GM18907 (cell line): ENCODE measurements at regions not wholly inside any gene's neighbourhood (a gene's known extent, or its start where the extent isn't known, plus 50 kb on each side); places are given as distances from the start of the nearest gene placed in this dataset.

Experiments
- ATAC-seq: cut with Tn5 transposase; IDR thresholded peaks from one replicate; pipeline ENCODE4 v1.9.1; 2021; ENCODE audit warnings: mild to moderate bottlenecking, moderate library complexity; ENCODE audit not compliant: unreplicated experiment

DNA sequence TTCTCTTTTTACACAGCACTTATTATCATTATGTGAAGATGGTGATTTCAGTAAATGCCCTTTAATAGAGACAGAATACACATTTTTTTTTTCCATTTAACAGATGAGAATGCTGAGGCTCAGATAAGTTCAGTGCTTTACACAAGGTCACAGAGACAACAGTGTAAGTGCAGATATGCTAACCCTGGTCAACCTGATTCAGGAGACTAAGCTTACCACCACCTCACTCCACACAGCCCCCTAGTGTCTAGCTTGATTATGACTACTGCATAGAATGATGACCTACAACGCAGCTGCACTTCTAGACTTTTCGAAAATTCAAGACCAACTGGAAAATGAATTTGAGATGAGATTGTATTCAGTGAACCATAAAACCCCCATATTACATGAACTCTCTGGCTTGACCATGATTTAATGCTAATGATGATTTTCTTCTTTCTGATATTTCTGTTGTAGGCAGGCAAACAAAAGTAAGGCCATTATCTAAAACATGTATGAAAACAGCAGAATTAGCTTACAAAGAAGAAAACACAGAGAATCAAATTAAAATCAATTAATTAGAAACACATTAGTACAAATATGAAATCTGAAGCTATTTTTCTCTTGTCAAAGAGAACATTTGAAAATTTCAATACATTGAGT, 212.1 kb upstream of the PHACTR1 start:
- no peak for ATAC-seq

DNA sequence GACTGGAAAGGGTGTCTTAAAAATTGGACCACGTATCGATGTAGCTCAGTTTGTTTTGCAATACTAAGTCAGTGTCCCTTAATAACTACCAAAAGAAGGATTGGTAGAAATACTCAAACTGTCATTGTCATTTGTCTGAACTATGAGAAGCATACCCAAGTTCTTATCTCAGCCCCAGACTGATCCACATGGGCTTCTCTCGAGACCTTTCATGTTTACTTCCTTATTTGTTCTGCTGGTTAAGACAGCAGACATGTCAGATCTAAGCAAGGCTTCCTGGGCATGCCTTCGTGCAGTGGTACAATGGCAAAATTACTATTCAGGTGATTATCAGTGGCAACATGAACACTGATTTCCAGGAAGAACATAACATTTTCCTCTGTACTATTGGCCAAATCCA, 211.1 kb upstream of the PHACTR1 start:
- no peak for ATAC-seq

GRCh38 chr6:12506159-12506558, 210.4 kb upstream of the PHACTR1 start:
- ATAC-seq, result no peak

GRCh38 chr6:12507636-12508035, 208.9 kb upstream of the PHACTR1 start:
- ATAC-seq, result no peak

- no peak for ATAC-seq
Observed at GRCh38 chr6:12508553-12508952, 208.0 kb upstream of the PHACTR1 start.

GRCh38 chr6:12509060-12509459, 207.5 kb upstream of the PHACTR1 start:
- ATAC-seq, result no peak

DNA sequence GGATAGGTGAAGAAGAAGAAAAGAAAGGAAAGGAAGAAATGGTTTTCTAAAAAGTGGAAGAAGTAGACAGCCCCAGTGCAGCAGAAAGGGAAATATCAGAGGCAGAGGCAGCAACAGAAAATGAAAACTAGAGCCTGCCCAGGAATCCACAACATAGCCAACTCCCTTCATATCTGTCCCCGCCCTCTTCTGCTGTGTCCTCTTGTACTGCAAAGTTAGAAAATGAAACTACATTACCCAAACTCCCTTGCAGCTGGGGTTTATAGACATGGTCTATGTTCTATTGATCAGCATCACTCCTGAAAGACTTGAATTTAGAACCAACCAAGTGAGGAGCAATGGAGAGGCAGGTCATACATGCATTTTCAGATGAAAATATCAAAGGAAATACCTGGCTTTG, 200.5 kb upstream of the PHACTR1 start:
- ATAC-seq, result peak; percentile 65

DNA sequence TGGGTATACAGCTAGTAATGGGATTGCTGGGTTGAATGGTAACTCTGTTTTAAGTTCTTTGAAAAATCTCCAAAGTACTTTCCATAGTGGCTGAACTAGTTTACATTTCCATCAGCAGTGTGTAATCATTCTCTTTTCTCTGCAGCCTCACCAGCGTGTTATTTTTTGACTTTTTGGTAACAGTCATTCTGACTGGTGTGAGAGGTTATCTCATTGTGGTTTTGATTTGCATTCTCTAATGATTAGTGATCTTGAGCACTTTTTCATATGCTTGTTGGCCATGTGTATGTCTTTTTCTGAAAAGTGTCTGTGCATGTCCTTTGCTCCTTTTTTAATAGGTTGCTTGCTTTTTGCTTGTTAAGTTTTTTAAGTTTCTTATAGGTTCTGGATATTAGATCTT, 194.2 kb upstream of the PHACTR1 start:
- ATAC-seq, result no peak

DNA sequence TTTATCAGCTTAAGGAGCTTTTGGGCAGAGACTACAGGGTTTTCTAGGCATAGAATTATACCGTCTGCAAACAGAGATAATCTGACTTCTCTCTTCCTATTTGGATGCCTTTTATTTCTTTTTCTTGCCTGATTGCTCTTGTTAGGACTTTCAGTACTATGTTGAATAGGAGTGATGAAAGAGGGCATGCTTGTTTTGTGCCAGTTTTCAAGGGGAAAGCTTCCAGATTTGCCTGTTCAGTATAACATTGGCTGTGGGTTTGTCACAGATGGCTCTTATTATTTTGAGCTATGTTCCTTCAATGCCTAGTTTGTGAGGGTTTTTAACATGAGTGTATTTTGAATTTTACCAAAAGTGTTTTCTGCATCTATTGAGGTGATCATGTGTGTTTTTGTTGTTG, 192.8 kb upstream of the PHACTR1 start:
- no peak for ATAC-seq

GRCh38 chr6:12525276-12525675, 191.3 kb upstream of the PHACTR1 start:
- no peak for ATAC-seq

- ATAC-seq, result no peak
Observed at GRCh38 chr6:12527339-12527738, 189.2 kb upstream of the PHACTR1 start.

GRCh38 chr6:12528136-12528535, 188.4 kb upstream of the PHACTR1 start:
- ATAC-seq, result no peak

GRCh38 chr6:12528581-12529363, 187.8 kb upstream of the PHACTR1 start:
- ATAC-seq, result no peak

- no peak for ATAC-seq
Observed at GRCh38 chr6:12529364-12530019, 187.1 kb upstream of the PHACTR1 start.

DNA sequence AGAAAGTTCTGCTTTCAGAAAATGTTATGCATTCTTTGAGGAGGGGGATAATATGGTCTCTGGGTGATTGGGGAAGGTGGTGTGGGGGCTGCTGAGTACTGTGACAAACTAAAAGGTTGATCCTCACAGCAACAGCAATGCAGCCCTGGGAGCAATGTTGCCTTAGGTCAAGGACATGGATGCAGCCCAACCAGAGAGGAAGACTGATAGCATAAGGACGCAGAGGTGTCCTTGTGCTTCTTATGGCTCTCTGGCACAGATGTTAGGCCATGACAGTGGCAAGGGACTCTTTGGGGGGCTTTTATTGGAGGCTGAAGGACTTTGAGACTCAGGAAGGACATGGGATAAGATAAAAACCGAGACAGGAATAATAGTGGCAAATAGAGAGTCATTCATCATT, 186.2 kb upstream of the PHACTR1 start:
- no peak for ATAC-seq

DNA sequence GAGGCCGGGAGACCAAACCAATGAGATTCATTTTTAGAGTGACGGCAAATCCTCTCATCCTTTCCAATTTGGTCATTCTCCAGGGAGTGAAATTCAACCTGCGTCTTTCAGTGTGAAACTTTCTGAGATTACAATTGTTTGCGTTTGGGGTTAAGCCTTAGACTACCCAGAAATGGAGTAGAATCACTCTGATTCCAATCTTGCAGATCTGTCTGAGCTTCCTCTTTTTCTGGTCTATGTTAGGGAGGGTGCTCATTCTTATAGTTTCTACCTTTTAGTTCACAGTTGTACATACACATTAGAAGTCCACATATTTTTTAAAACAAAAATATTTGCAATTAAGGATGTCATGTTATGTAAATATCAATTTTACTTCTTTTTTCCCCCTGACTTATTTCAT, 183.0 kb upstream of the PHACTR1 start:
- ATAC-seq, result no peak

DNA sequence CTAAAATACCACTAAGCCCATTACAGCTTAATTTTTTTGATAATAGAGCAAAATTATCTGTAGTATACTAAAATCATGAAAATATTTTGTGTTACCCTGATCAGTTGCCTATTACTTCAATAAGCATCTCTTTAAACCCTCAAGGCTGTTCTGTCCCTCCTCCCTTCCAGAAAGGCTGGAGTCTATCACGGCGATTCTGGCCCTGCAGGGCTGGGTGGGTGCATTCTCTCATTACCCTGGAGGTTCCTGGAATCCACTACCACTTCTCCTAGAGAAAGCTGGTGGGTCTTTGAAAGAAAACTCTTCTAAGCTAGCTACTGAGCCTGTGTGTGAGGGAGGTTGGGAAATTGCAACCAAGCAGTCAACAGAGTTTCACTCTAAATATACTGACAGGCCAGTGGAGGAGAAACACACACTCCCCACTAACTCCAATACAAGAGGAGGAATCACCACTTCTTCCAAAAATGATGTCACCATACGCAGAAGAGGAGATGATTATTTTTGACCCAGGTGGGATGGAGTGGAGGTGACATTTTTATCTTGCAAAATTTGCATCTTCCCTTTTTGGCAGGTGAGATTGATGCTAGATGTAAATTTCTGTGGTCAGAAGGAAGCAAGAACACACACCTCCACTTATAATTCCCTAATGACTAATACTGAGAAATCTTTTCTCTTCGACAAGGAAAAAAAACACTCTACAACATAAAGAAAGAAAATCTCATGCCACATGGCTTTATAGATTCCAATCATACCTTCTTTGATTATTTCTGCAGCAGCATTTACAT, 182.3 kb upstream of the PHACTR1 start:
- no peak for ATAC-seq

GRCh38 chr6:12535586-12536314, 180.8 kb upstream of the PHACTR1 start:
- ATAC-seq, result no peak

GRCh38 chr6:12536416-12536815, 180.2 kb upstream of the PHACTR1 start:
- ATAC-seq, result no peak

- ATAC-seq, result no peak
Observed at GRCh38 chr6:12537389-12537788, 179.2 kb upstream of the PHACTR1 start.

- no peak for ATAC-seq
Observed at GRCh38 chr6:12538881-12539357, 177.6 kb upstream of the PHACTR1 start.
